C4-2B (cell line): ENCODE measurements at regions not wholly inside any gene's neighbourhood (a gene's known extent, or its start where the extent isn't known, plus 50 kb on each side); places are given as distances from the start of the nearest gene placed in this dataset.
"Not testable (repeated sequence)": the region's sequence is repeated elsewhere in the genome, so short reads cannot be mapped to it uniquely, and the experiment has no call there.

Source experiments
- H3K27ac ChIP-seq: fragments of 450-650 bp; 2 replicates; pipeline ENCODE4 v1.5.1; 2017
- CTCF ChIP-seq: fragments of 450-650 bp; conservative IDR thresholded peaks from 2 replicates; pipeline ENCODE4 v1.5.1; 2017; ENCODE audit warnings: mild to moderate bottlenecking
- ZFX ChIP-seq: fragments of 450-650 bp; IDR thresholded peaks from 2 replicates; pipeline ENCODE4 v1.6.1; 2017

GRCh38 chr5:56638768-56639238 is 176.5 kb upstream of the MAP3K1 start:
- no peak overlapping the region for H3K27ac ChIP-seq
- no peak for TF ChIP-seq ZFX
- no peak for TF ChIP-seq CTCF

DNA sequence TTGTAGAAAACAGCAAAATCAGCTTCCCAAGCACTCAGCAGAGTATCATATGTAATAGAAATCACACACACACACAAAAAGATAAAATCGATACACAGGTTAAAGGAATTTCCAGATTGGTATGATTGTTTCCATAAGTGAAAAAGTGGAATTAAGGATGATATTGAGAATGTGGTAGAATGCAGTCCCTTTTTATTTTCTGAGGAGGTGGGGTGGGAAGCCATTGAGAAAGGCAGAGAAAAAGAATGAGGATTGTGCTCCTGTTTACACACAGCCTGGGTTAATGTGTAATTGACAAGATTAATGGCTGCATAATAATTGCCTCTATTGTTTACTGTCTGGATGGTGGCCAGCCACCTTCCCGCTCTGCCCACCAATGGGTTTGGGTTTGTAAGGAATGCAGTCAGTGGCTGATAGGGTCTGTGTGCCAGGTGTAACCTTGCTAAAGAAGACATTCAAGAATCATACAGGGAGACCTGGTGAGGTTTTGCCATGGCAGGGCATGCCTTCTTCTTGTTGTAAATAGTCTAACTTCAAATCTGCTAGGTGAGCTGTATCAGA is 177.2 kb upstream of the MAP3K1 start:
- H3K27ac ChIP-seq, result no peak overlapping the region
- TF ChIP-seq ZFX (no peak), CTCF (no peak)

- no peak overlapping the region for H3K27ac ChIP-seq
- TF ChIP-seq CTCF, result no peak
- no peak for TF ChIP-seq ZFX
Measured at GRCh38 chr5:56637321-56637920, 177.9 kb upstream of the MAP3K1 start.

DNA sequence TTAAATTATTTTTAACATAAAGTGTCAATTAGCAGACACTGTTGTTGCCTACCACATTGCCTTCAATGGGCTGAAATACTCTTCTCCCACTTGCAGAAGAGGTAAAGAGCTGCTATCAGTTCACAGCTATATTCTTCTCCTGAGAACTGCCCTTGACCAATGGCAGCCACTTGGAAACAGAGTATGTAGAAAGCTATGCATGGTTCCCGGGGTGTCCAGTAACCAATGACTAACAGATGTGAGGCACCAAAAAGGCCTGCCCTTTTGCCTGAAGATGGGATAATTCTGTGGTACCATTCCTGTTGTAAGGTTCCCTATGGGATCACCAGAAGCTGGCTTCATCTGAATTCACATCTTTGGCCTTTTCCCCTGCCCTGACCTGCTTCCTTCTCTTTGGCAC is 181.4 kb upstream of the MAP3K1 start:
- no peak for TF ChIP-seq CTCF
- TF ChIP-seq ZFX, result no peak
- no peak overlapping the region for H3K27ac ChIP-seq

DNA sequence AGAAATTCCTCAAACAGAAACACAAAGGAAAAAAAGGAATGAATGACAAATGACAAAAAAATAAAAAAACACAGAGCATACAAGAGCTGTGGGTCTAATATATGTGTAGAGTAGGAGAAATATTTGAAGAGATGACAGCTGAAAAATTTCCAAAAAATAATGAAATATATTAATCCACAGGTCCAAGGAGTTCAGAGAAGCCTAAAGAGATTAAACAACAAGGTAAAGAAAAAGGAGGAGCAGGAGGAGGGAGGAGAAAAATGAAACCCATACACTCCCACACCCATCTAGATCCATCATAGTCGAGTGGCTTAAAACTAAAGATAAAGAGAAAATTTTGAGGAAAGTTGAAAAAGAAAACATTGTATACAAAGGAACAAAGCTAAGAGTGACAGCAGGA is 182.4 kb upstream of the MAP3K1 start:
- no peak overlapping the region for H3K27ac ChIP-seq
- TF ChIP-seq CTCF, result no peak
- no peak for TF ChIP-seq ZFX

GRCh38 chr5:56632199-56632598 is 183.2 kb upstream of the MAP3K1 start:
- TF ChIP-seq ZFX, result no peak
- TF ChIP-seq CTCF, result no peak
- H3K27ac ChIP-seq, result no peak overlapping the region

GRCh38 chr5:56631719-56632118 is 183.6 kb upstream of the MAP3K1 start:
- H3K27ac ChIP-seq, result no peak overlapping the region
- TF ChIP-seq ZFX (no peak), CTCF (no peak)

GRCh38 chr5:56628616-56629015 is 186.7 kb upstream of the MAP3K1 start:
- not testable (repeated sequence) for H3K27ac ChIP-seq
